CD8-positive, alpha-beta memory T cell (primary cell): ENCODE measurements at regions not wholly inside any gene's neighbourhood (a gene's known extent, or its start where the extent isn't known, plus 50 kb on each side); places are given as distances from the start of the nearest gene placed in this dataset.
"Not testable (repeated sequence)": the region's sequence is repeated elsewhere in the genome, so short reads cannot be mapped to it uniquely, and the experiment has no call there.

Source experiments
- CTCF ChIA-PET: fragments of 350-600 bp; sonication (Branson Sonifier 250); formaldehyde crosslinking; loops from one replicate; lab custom pipeline; 2021; ENCODE audit warnings: antibody characterized with exemption; lab: Charles Lee
- POLR2A ChIA-PET: fragments of 350-600 bp; sonication (Branson Sonifier 250); formaldehyde crosslinking; loops from one replicate; lab custom pipeline; 2021; ENCODE audit warnings: antibody characterized with exemption; lab: Charles Lee
- DNase-seq, 5 donors: peaks; one replicate each; pipeline versions ENCODE4 v3.0.0 to v3.0.0-alpha.2; 2020 to 2022; ENCODE audit warnings: mixed read lengths in 1 of 5
- H3K27ac ChIP-seq: one replicate; pipeline ENCODE4 v1.7.0; 2013; ENCODE audit warnings: low read depth, mild to moderate bottlenecking, low read length, moderate library complexity
- H3K27me3 ChIP-seq: 2 replicates; pipeline ENCODE4 v1.7.0; 2013; ENCODE audit warnings: low read length, mild to moderate bottlenecking; ENCODE audit not compliant: insufficient read depth, poor library complexity, severe bottlenecking
- H3K36me3 ChIP-seq: 2 replicates; pipeline ENCODE4 v1.7.0; 2013; ENCODE audit warnings: mild to moderate bottlenecking, low read length, moderate library complexity; ENCODE audit not compliant: insufficient read depth
- H3K4me1 ChIP-seq: 2 replicates; pipeline ENCODE4 v1.7.0; 2013; ENCODE audit warnings: mild to moderate bottlenecking, low read length, moderate library complexity; ENCODE audit not compliant: insufficient read depth
- H3K4me3 ChIP-seq: 2 replicates; pipeline ENCODE4 v1.7.0; 2013; ENCODE audit warnings: mild to moderate bottlenecking, low read length
- H3K9me3 ChIP-seq: 2 replicates; pipeline ENCODE4 v1.7.0; 2013; ENCODE audit warnings: mild to moderate bottlenecking, low read length
- H3K27ac Mint-ChIP-seq, 8 donors: one replicate each; pipeline ENCODE4 v1.8.0; 2020 to 2021; ENCODE audit warnings: mixed read lengths in 8 of 8, mild to moderate bottlenecking in 6 of 8, inconsistent platforms in 3 of 8, moderate library complexity in 3 of 8
- H3K27me3 Mint-ChIP-seq, 2 donors: one replicate each; pipeline ENCODE4 v1.8.0; 2020 to 2021; ENCODE audit warnings: mixed read lengths in 2 of 2, mild to moderate bottlenecking in 1 of 2, moderate library complexity in 1 of 2
- H3K36me3 Mint-ChIP-seq, 3 donors: one replicate each; pipeline ENCODE4 v1.8.0; 2020 to 2021; ENCODE audit warnings: mixed read lengths in 3 of 3, inconsistent platforms in 1 of 3, mild to moderate bottlenecking in 1 of 3
- H3K4me1 Mint-ChIP-seq, 3 donors: one replicate each; pipeline ENCODE4 v1.8.0; 2020 to 2021; ENCODE audit warnings: mixed read lengths in 3 of 3, inconsistent platforms in 1 of 3, mild to moderate bottlenecking in 1 of 3
- H3K4me3 Mint-ChIP-seq, 7 donors: one replicate each; pipeline ENCODE4 v1.8.0; 2020 to 2021; ENCODE audit warnings: mixed read lengths in 7 of 7, mild to moderate bottlenecking in 6 of 7, moderate library complexity in 4 of 7, inconsistent platforms in 2 of 7
- H3K9me3 Mint-ChIP-seq, 5 donors: one replicate each; pipeline ENCODE4 v1.8.0; 2020 to 2022; ENCODE audit warnings: mixed read lengths in 5 of 5, mild to moderate bottlenecking in 3 of 5, moderate library complexity in 2 of 5, inconsistent platforms in 1 of 5

GRCh38 chr3:182006431-182006830 is 294.7 kb downstream of the SOX2 start:
- Mint-ChIP-seq H3K27ac (no peak overlapping the region), H3K4me3 (no peak overlapping the region), H3K27me3 (peaks cover 0 to 5% of the 10 kb centered on the region in 2 donors), H3K4me1 (no peaks in the 10 kb centered on the region), H3K36me3 (no peaks in the 10 kb centered on the region), H3K9me3 (peaks cover 3 to 11% (median 3%) of the 10 kb centered on the region in 5 donors)
- POLR2A ChIA-PET: no interaction called here
- no peak overlapping the region for H3K27ac ChIP-seq
- no peaks in the 10 kb centered on the region for H3K4me1 ChIP-seq
- H3K4me3 ChIP-seq: no peak overlapping the region
- CTCF ChIA-PET: no interaction called here
- no peaks in the 10 kb centered on the region for H3K27me3 ChIP-seq
- DNase-seq: no peak
- no peaks in the 10 kb centered on the region for H3K36me3 ChIP-seq
- H3K9me3 ChIP-seq: no peaks in the 10 kb centered on the region

DNA sequence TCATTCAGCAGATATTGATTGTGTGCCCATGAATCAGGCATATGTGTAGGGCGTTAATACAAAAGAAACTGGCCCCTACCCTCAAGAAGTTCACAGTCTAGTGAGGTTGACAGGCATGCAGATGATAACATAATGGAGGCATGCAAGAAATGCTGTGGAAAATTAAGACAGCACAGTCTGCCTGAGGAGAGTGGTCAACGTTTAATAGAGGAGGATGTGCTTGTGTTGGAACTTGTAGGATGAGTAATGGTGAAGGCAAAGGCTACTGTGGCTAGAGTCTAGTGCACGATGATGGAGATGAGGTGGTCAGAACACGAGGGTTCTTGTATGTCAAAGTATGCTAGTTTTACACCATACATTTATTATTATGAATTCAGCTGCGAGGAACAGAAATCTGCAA is 295.7 kb downstream of the SOX2 start:
- POLR2A ChIA-PET: no interaction called here
- Mint-ChIP-seq H3K4me3 (no peak overlapping the region), H3K27ac (no peak overlapping the region), H3K4me1 (no peaks in the 10 kb centered on the region), H3K36me3 (no peaks in the 10 kb centered on the region), H3K27me3 (no peaks in the 10 kb centered on the region), H3K9me3 (peaks cover 3 to 11% (median 3%) of the 10 kb centered on the region in 5 donors)
- no peaks in the 10 kb centered on the region for H3K9me3 ChIP-seq
- no peaks in the 10 kb centered on the region for H3K4me1 ChIP-seq
- no peak overlapping the region for H3K27ac ChIP-seq
- CTCF ChIA-PET: no interaction called here
- no peaks in the 10 kb centered on the region for H3K27me3 ChIP-seq
- H3K4me3 ChIP-seq: no peak overlapping the region
- DNase-seq: no peak
- H3K36me3 ChIP-seq: no peaks in the 10 kb centered on the region

GRCh38 chr3:182018361-182018760 is 306.6 kb downstream of the SOX2 start:
- CTCF ChIA-PET: no interaction called here
- H3K27me3 ChIP-seq: no peaks in the 10 kb centered on the region
- H3K9me3 Mint-ChIP-seq: peaks cover 0 to 5% (median 2%) of the 10 kb centered on the region in 5 donors
- no peak overlapping the region for H3K4me3 ChIP-seq
- H3K4me1 Mint-ChIP-seq: no peaks in the 10 kb centered on the region
- POLR2A ChIA-PET: no interaction called here
- H3K9me3 ChIP-seq: no peaks in the 10 kb centered on the region
- no peaks in the 10 kb centered on the region for H3K4me1 ChIP-seq
- no peak for DNase-seq
- no peak overlapping the region for H3K4me3 Mint-ChIP-seq
- no peaks in the 10 kb centered on the region for H3K36me3 Mint-ChIP-seq
- H3K27ac Mint-ChIP-seq: no peak overlapping the region
- H3K27me3 Mint-ChIP-seq: no peaks in the 10 kb centered on the region
- no peak overlapping the region for H3K27ac ChIP-seq
- no peaks in the 10 kb centered on the region for H3K36me3 ChIP-seq

GRCh38 chr3:182019926-182020325 is 308.2 kb downstream of the SOX2 start:
- H3K27ac ChIP-seq: no peak overlapping the region
- no peak overlapping the region for H3K4me3 Mint-ChIP-seq
- H3K9me3 Mint-ChIP-seq: peaks cover 0 to 5% (median 3%) of the 10 kb centered on the region in 5 donors
- H3K27me3 Mint-ChIP-seq: no peaks in the 10 kb centered on the region
- no peaks in the 10 kb centered on the region for H3K4me1 ChIP-seq
- CTCF ChIA-PET: no interaction called here
- H3K36me3 Mint-ChIP-seq: no peaks in the 10 kb centered on the region
- H3K36me3 ChIP-seq: no peaks in the 10 kb centered on the region
- H3K9me3 ChIP-seq: no peaks in the 10 kb centered on the region
- POLR2A ChIA-PET: no interaction called here
- no peaks in the 10 kb centered on the region for H3K4me1 Mint-ChIP-seq
- DNase-seq: no peak
- no peak overlapping the region for H3K4me3 ChIP-seq
- peak overlapping the region in 1 of 8 donors; percentile 50 for H3K27ac Mint-ChIP-seq
- no peaks in the 10 kb centered on the region for H3K27me3 ChIP-seq

GRCh38 chr3:182023843-182024242 is 312.1 kb downstream of the SOX2 start:
- Histone ChIP-seq H3K36me3 (no peaks in the 10 kb centered on the region), H3K27me3 (no peaks in the 10 kb centered on the region), H3K4me1 (no peaks in the 10 kb centered on the region), H3K9me3 (no peaks in the 10 kb centered on the region), H3K4me3 (no peak overlapping the region), H3K27ac (no peak overlapping the region)
- no peaks in the 10 kb centered on the region for H3K4me1 Mint-ChIP-seq
- H3K9me3 Mint-ChIP-seq: peaks cover 0 to 5% (median 3%) of the 10 kb centered on the region in 5 donors
- CTCF ChIA-PET: no interaction called here
- no peak overlapping the region for H3K27ac Mint-ChIP-seq
- POLR2A ChIA-PET: no interaction called here
- H3K36me3 Mint-ChIP-seq: no peaks in the 10 kb centered on the region
- no peak for DNase-seq
- no peak overlapping the region for H3K4me3 Mint-ChIP-seq
- no peaks in the 10 kb centered on the region for H3K27me3 Mint-ChIP-seq

DNA sequence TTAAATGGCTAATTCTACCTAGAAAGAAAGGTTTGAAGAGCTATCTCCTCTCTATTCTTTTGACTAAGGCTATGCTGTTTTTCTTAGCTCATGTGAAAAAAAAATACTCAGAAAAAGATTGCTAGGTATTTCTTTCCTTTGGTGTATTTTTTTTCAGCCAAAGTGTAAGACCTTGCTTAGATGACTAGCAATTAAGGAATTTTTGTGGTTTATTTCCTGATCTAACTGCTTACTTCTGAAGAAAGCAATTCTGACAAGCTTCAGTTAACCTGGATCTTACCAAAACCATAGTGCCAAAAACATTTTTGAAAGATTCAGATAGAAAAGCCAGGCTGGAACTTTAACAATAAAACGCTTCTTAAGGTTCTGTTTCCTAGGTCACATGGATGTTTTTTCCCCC is 315.6 kb downstream of the SOX2 start:
- no peaks in the 10 kb centered on the region for H3K36me3 ChIP-seq
- Mint-ChIP-seq H3K27me3 (no peaks in the 10 kb centered on the region), H3K4me3 (no peak overlapping the region), H3K36me3 (no peaks in the 10 kb centered on the region), H3K27ac (no peak overlapping the region), H3K4me1 (no peaks in the 10 kb centered on the region), H3K9me3 (peaks cover 0 to 5% (median 0%) of the 10 kb centered on the region in 5 donors)
- DNase-seq: no peak
- H3K27me3 ChIP-seq: no peaks in the 10 kb centered on the region
- no peak overlapping the region for H3K4me3 ChIP-seq
- ChIA-PET POLR2A (no interaction called here), CTCF (no interaction called here)
- no peaks in the 10 kb centered on the region for H3K4me1 ChIP-seq
- no peaks in the 10 kb centered on the region for H3K9me3 ChIP-seq
- H3K27ac ChIP-seq: no peak overlapping the region

GRCh38 chr3:182028081-182028480 is 316.4 kb downstream of the SOX2 start:
- Histone ChIP-seq H3K9me3 (no peaks in the 10 kb centered on the region), H3K4me1 (no peaks in the 10 kb centered on the region), H3K4me3 (no peak overlapping the region), H3K27ac (no peak overlapping the region), H3K36me3 (no peaks in the 10 kb centered on the region), H3K27me3 (no peaks in the 10 kb centered on the region)
- no peak for DNase-seq
- H3K36me3 Mint-ChIP-seq: no peaks in the 10 kb centered on the region
- H3K27me3 Mint-ChIP-seq: no peaks in the 10 kb centered on the region
- H3K4me1 Mint-ChIP-seq: no peaks in the 10 kb centered on the region
- no peak overlapping the region for H3K4me3 Mint-ChIP-seq
- H3K9me3 Mint-ChIP-seq: peaks cover 0 to 5% (median 0%) of the 10 kb centered on the region in 5 donors
- H3K27ac Mint-ChIP-seq: no peak overlapping the region
- CTCF ChIA-PET: no interaction called here
- POLR2A ChIA-PET: no interaction called here

- DNase-seq, POLR2A ChIA-PET, H3K27ac Mint-ChIP-seq, H3K27me3 ChIP-seq, H3K27ac ChIP-seq, H3K36me3 ChIP-seq, H3K9me3 ChIP-seq, H3K4me3 ChIP-seq, H3K36me3 Mint-ChIP-seq, H3K4me3 Mint-ChIP-seq, H3K27me3 Mint-ChIP-seq, H3K4me1 Mint-ChIP-seq, H3K4me1 ChIP-seq, CTCF ChIA-PET: not testable (repeated sequence)
- H3K9me3 Mint-ChIP-seq: peaks cover 0 to 19% (median 6%) of the 10 kb centered on the region in 5 donors
These were observed 322.5 kb downstream of the SOX2 start for GRCh38 chr3:182034231-182034630.

GRCh38 chr3:182035324-182035723 is 323.6 kb downstream of the SOX2 start:
- no peaks in the 10 kb centered on the region for H3K9me3 ChIP-seq
- no peaks in the 10 kb centered on the region for H3K36me3 Mint-ChIP-seq
- H3K9me3 Mint-ChIP-seq: peaks cover 0 to 19% (median 4%) of the 10 kb centered on the region in 5 donors
- no peaks in the 10 kb centered on the region for H3K4me1 ChIP-seq
- H3K27ac ChIP-seq: no peak overlapping the region
- ChIA-PET CTCF (no interaction called here), POLR2A (no interaction called here)
- no peaks in the 10 kb centered on the region for H3K4me1 Mint-ChIP-seq
- H3K27me3 Mint-ChIP-seq: peaks cover 0 to 1% of the 10 kb centered on the region in 2 donors
- no peak overlapping the region for H3K4me3 ChIP-seq
- H3K36me3 ChIP-seq: no peaks in the 10 kb centered on the region
- no peak for DNase-seq
- no peak overlapping the region for H3K4me3 Mint-ChIP-seq
- no peak overlapping the region for H3K27ac Mint-ChIP-seq
- H3K27me3 ChIP-seq: no peaks in the 10 kb centered on the region
